Endothelial cell (in vitro differentiated cells): ENCODE measurements at regions not wholly inside any gene's neighbourhood (a gene's known extent, or its start where the extent isn't known, plus 50 kb on each side); places are given as distances from the start of the nearest gene placed in this dataset.

Source experiments
- DNase-seq: peaks from one replicate; pipeline ENCODE4 v3.0.0; 2021; ENCODE audit warnings: low spot score
- H3K27ac Mint-ChIP-seq: one replicate; pipeline ENCODE4 v1.8.0; 2021; ENCODE audit warnings: mixed read lengths, inconsistent platforms; ENCODE audit not compliant: unreplicated experiment
- H3K27me3 Mint-ChIP-seq: one replicate; pipeline ENCODE4 v1.8.0; 2021; ENCODE audit warnings: mild to moderate bottlenecking, moderate library complexity, mixed read lengths, inconsistent platforms; ENCODE audit not compliant: unreplicated experiment
- H3K36me3 Mint-ChIP-seq: one replicate; pipeline ENCODE4 v1.8.0; 2021; ENCODE audit warnings: mild to moderate bottlenecking, low read depth, mixed read lengths, inconsistent platforms; ENCODE audit not compliant: unreplicated experiment
- H3K4me1 Mint-ChIP-seq: one replicate; pipeline ENCODE4 v1.8.0; 2021; ENCODE audit warnings: mild to moderate bottlenecking, mixed read lengths, inconsistent platforms; ENCODE audit not compliant: unreplicated experiment
- H3K4me3 Mint-ChIP-seq: one replicate; pipeline ENCODE4 v1.8.0; 2021; ENCODE audit warnings: mild to moderate bottlenecking, mixed read lengths, inconsistent platforms; ENCODE audit not compliant: unreplicated experiment
- H3K9me3 Mint-ChIP-seq: one replicate; pipeline ENCODE4 v1.8.0; 2021; ENCODE audit warnings: mixed read lengths, inconsistent platforms; ENCODE audit not compliant: unreplicated experiment
- CTCF ChIP-seq: fragments of 200-600 bp; sonication (generic); IDR thresholded peaks from one replicate; pipeline ENCODE4 v1.5.0; 2021; ENCODE audit warnings: antibody characterized with exemption; ENCODE audit not compliant: unreplicated experiment

DNA sequence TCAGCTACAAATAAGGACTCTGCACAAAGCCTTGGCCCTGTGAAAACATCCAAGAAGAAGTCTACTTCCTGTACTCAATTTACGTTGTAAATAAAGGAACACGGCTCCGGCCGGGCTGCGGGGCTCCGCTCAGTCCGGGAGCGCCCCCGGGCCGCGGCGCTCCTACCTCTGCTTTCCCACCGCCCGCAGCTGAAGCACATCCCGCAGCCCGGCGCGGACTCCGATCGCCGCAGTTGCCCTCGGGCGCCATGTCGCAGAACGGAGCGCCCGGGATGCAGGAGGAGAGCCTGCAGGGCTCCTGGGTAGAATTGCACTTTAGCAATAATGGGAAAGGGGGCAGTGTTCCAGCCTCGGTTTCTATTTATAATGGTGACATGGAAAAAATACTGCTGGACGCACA, 502.3 kb upstream of the FOXG1 start:
- no peak for DNase-seq
- no peak overlapping the region for H3K27ac Mint-ChIP-seq
- TF ChIP-seq CTCF = no peak
- no peak overlapping the region for H3K4me3 Mint-ChIP-seq
- no peaks in the 10 kb centered on the region for H3K9me3 Mint-ChIP-seq
- no peaks in the 10 kb centered on the region for H3K36me3 Mint-ChIP-seq
- H3K27me3 Mint-ChIP-seq = peaks cover 3% of the 10 kb centered on the region
- H3K4me1 Mint-ChIP-seq = peaks cover 2% of the 10 kb centered on the region

DNA sequence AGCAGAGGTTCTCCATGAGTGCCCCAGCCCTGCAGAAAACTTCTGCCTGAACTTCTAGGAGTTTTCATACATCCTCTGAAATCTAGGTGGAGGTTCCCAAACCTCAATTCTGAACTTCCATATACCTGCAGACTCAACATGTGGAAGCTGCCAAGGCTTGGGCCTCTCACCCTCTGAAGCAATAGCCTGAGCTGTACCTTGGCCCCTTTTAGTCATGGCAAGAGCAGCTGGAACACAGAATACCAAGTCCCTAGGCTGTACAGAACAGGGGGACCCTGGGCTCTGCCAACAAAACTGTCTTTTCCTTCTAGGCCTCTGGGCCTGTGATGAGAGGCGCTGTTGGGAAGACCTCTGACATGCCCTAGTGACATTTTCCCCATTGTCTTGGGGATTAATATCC, 494.3 kb upstream of the FOXG1 start:
- Mint-ChIP-seq H3K36me3 (no peaks in the 10 kb centered on the region), H3K9me3 (no peaks in the 10 kb centered on the region), H3K27ac (no peak overlapping the region), H3K4me1 (peaks cover 8% of the 10 kb centered on the region), H3K4me3 (no peak overlapping the region), H3K27me3 (peaks cover 2% of the 10 kb centered on the region)
- no peak for DNase-seq
- no peak for TF ChIP-seq CTCF

- Mint-ChIP-seq H3K27me3 (peaks cover 2% of the 10 kb centered on the region), H3K4me3 (no peak overlapping the region), H3K4me1 (no peaks in the 10 kb centered on the region), H3K36me3 (no peaks in the 10 kb centered on the region), H3K9me3 (no peaks in the 10 kb centered on the region), H3K27ac (no peak overlapping the region)
- no peak for TF ChIP-seq CTCF
- DNase-seq = no peak
Measured at GRCh38 chr14:28280530-28280929, 486.1 kb upstream of the FOXG1 start.

DNA sequence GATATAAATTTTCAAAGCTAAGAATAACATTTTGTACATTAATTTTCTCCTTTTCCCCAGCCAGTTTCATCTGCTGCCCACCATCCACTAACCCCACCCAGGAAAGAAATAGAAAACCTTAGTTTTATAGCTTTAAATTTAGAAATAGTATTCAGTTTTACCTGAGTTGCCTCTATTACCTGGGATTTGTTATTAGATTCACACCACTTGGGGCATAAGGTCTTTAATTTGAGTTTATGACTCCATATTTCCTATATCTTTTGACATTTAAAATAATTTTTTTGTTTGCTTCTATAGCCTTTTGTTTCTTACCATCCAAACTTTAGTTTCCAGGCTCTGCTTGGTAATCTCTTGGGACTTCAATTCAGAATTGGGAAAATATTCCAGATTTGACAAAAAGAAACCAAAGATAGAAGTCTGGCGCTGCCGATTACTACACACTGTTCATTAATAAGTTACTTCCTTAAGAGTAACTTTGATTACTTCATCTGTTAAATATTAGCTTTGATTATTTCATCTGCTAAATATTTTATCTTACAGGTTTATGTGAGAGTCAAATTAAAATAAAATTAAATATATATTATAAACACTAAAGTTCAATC, 485.5 kb upstream of the FOXG1 start:
- no peaks in the 10 kb centered on the region for H3K4me1 Mint-ChIP-seq
- no peaks in the 10 kb centered on the region for H3K9me3 Mint-ChIP-seq
- DNase-seq = no peak
- H3K4me3 Mint-ChIP-seq = no peak overlapping the region
- H3K36me3 Mint-ChIP-seq = no peaks in the 10 kb centered on the region
- peaks cover 2% of the 10 kb centered on the region for H3K27me3 Mint-ChIP-seq
- H3K27ac Mint-ChIP-seq = no peak overlapping the region
- no peak for TF ChIP-seq CTCF

DNA sequence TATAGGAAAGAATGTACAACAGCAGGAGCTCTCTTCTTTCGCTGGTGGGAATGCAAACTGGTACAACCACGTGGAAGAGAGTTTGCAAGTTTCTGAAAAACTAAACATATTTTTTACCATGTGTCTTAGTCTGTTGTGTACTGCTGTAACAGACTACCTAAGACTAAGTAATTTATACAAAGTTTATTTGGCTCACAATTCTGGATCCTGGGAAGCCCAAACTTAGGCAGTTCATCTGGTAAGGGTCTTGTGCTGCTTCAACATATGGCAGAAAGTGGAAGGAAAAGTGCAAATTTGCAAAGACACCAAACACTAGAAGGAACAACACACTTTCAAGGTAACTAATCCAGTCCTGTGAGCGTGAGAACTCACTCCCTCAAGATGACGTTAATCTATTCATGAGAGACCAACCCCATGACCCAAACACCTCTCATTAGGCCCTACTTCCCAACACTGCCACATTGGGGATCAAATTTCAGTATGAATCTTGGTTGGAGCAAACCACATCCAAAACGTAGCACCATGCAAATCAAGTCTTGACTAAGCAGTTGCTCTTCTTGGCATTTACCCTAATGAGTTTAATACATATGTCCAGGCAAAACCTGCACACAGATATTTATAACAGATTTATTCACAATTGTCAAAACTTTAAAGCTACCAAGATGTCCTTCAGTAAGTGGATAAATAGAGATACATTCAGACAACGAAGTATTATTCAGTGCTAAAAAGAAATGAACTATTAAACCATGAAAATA, 481.9 kb upstream of the FOXG1 start:
- Mint-ChIP-seq H3K9me3 (no peaks in the 10 kb centered on the region), H3K4me1 (no peaks in the 10 kb centered on the region), H3K36me3 (no peaks in the 10 kb centered on the region), H3K27ac (no peak overlapping the region), H3K4me3 (no peak overlapping the region), H3K27me3 (no peaks in the 10 kb centered on the region)
- no peak for DNase-seq
- TF ChIP-seq CTCF = no peak
